Endothelial cell of umbilical vein (primary cell): ENCODE measurements at regions not wholly inside any gene's neighbourhood (a gene's known extent, or its start where the extent isn't known, plus 50 kb on each side); places are given as distances from the start of the nearest gene placed in this dataset.

Experiments
- BruUV-seq: library from RNA; stranded (reverse); fragments of 400-500 nt; replicated peaks from 2 replicates; lab custom pipeline; 2021; lab: Mats Ljungman, UMichigan
- CTCF ChIA-PET: fragments of 300-600, 350-600 bp; sonication (Branson Sonifier 250); formaldehyde crosslinking; loops from one replicate; lab custom pipeline; 2021; ENCODE audit warnings: antibody characterized with exemption, inconsistent platforms; lab: Charles Lee
- POLR2A ChIA-PET: fragments of 300-600, 350-600 bp; sonication (Branson Sonifier 250); formaldehyde crosslinking; loops from one replicate; lab custom pipeline; 2021; ENCODE audit warnings: antibody characterized with exemption, inconsistent platforms; lab: Charles Lee
- DNase-seq: peaks from one replicate; pipeline ENCODE4 v3.0.0-alpha.2; 2011; ENCODE audit warnings: low read depth, low spot score
- FAIRE-seq: peaks from 2 replicates; lab custom pipeline; 2011; peaks lifted over from hg19 to GRCh38; lab: Jason Lieb, UNC
- H2AFZ ChIP-seq: 2 replicates; pipeline ENCODE4 v1.6.0; 2012; ENCODE audit warnings: low read depth, low read length, control low read depth, inconsistent platforms
- H3K27ac ChIP-seq: 2 replicates; pipeline ENCODE4 v1.5.1; 2011; ENCODE audit warnings: low read depth, mild to moderate bottlenecking, control low read depth, low read length, moderate library complexity; ENCODE audit not compliant: insufficient read depth
- H3K27me3 ChIP-seq, 2 experiments: 2 replicates each; pipeline versions ENCODE4 v1.6.0 to v1.6.1; 2011; ENCODE audit warnings: low read length in 2 of 2, mixed read lengths in 1 of 2; ENCODE audit not compliant: control insufficient read depth in 2 of 2, insufficient read depth in 2 of 2
- H3K36me3 ChIP-seq, 2 experiments: 2 replicates in 1 of 2; 3 replicates in 1 of 2; pipeline ENCODE4 v1.5.1; 2011; ENCODE audit warnings: low read length in 2 of 2, mild to moderate bottlenecking in 1 of 2, moderate library complexity in 1 of 2; ENCODE audit not compliant: control insufficient read depth in 2 of 2, insufficient read depth in 2 of 2; ENCODE audit errors: extremely low read depth in 1 of 2
- H3K4me1 ChIP-seq: 3 replicates; pipeline ENCODE4 v1.5.1; 2011; ENCODE audit warnings: mild to moderate bottlenecking, low read length; ENCODE audit not compliant: control insufficient read depth, insufficient read depth; ENCODE audit errors: extremely low read depth
- H3K4me2 ChIP-seq: 2 replicates; pipeline ENCODE4 v1.6.1; 2011; ENCODE audit warnings: low read length, control low read depth, mixed read lengths; ENCODE audit not compliant: insufficient read depth
- H3K4me3 ChIP-seq, 3 experiments: fragments of 200-600 bp in 1 of 3; sonication (generic), shearing (Covaris generic) in 1 of 3; replicated peaks in 1 of 3; 2 replicates each; pipeline ENCODE4 v1.5.1; 2011 to 2016; ENCODE audit warnings: control low read depth in 3 of 3, low read length in 3 of 3, mild to moderate bottlenecking in 2 of 3, inconsistent platforms in 1 of 3, low read depth in 1 of 3, moderate library complexity in 1 of 3; ENCODE audit not compliant: insufficient read depth in 1 of 3
- H3K79me2 ChIP-seq: 2 replicates; pipeline ENCODE4 v1.6.0; 2012; ENCODE audit warnings: low read length, inconsistent platforms; ENCODE audit not compliant: control insufficient read depth, insufficient read depth
- H3K9ac ChIP-seq: replicated peaks from 2 replicates; pipeline ENCODE3; 2011; ENCODE audit warnings: low read length, control low read depth; ENCODE audit not compliant: insufficient read depth; ENCODE audit errors: extremely low read depth
- H3K9me1 ChIP-seq: replicated peaks from 3 replicates; pipeline ENCODE4 v1.6.0; 2011; ENCODE audit warnings: mild to moderate bottlenecking, low read length; ENCODE audit not compliant: control insufficient read depth, insufficient read depth; ENCODE audit errors: extremely low read depth
- H3K9me3 ChIP-seq: replicated peaks from 2 replicates; pipeline ENCODE4 v1.5.1; 2012; ENCODE audit warnings: low read length, inconsistent platforms; ENCODE audit not compliant: control insufficient read depth, insufficient read depth
- H4K20me1 ChIP-seq: replicated peaks from 2 replicates; pipeline ENCODE3; 2011; ENCODE audit warnings: mild to moderate bottlenecking, low read length; ENCODE audit not compliant: control insufficient read depth, insufficient read depth; ENCODE audit errors: extremely low read depth
- EZH2 ChIP-seq: IDR thresholded peaks from 2 replicates; pipeline ENCODE4 v1.6.1; 2012; ENCODE audit warnings: borderline replicate concordance, low read depth, mild to moderate bottlenecking, moderate library complexity, low read length, inconsistent platforms; ENCODE audit not compliant: severe bottlenecking
- FOS ChIP-seq: IDR thresholded peaks from 2 replicates; pipeline ENCODE4 v1.6.1; 2011; ENCODE audit warnings: mild to moderate bottlenecking, low read length, moderate library complexity, borderline replicate concordance; ENCODE audit not compliant: insufficient read depth
- GATA2 ChIP-seq: IDR thresholded peaks from 2 replicates; pipeline ENCODE4 v1.7.0; 2011; ENCODE audit warnings: low read depth, mild to moderate bottlenecking, moderate library complexity, mixed read lengths, low read length; ENCODE audit not compliant: insufficient read length, insufficient read depth
- JUN ChIP-seq: IDR thresholded peaks from 2 replicates; pipeline ENCODE4 v1.6.1; 2011; ENCODE audit warnings: borderline replicate concordance, low read depth; ENCODE audit not compliant: insufficient read length, insufficient read depth
- MYC ChIP-seq: IDR thresholded peaks from one replicate; pipeline ENCODE4 v1.6.1; 2011; ENCODE audit warnings: mild to moderate bottlenecking, low read depth, low read length
- POLR2A ChIP-seq: IDR thresholded peaks from 2 replicates; pipeline ENCODE4 v1.6.1; 2012; ENCODE audit warnings: low read depth, mild to moderate bottlenecking, control low read depth, low read length
- POLR2AphosphoS5 ChIP-seq: IDR thresholded peaks from 2 replicates; pipeline ENCODE4 v1.6.1; 2012; ENCODE audit warnings: low read depth, mild to moderate bottlenecking, control low read depth, low read length, moderate library complexity; ENCODE audit not compliant: insufficient read depth
- dilution Hi-C: fragments of 300-500 bp; cut with MboI; formaldehyde crosslinking; loops from one replicate; pipeline ENCODE4 v1.15.0; 2019; ENCODE audit warnings: low sequenced_read_pairs; ENCODE audit not compliant: extremely low pct_ligation_motif_present
- intact Hi-C: fragments of 100-400 bp; cut with micrococcal nuclease; formaldehyde crosslinking; loops from one replicate; pipeline ENCODE4 v1.10.0; 2022
- TF ChIP-seq, protein P1 (sequence below): IDR thresholded peaks from 2 replicates; pipeline ENCODE4 v1.6.1; 2011; ENCODE audit not compliant: insufficient read depth, insufficient read length
- TF ChIP-seq, protein P2 (sequence below), 2 donors: IDR thresholded peaks; 1 replicate in 1 of 2; 2 replicates in 1 of 2; pipeline ENCODE4 v1.5.1; 2011; ENCODE audit warnings: low read length in 2 of 2, mild to moderate bottlenecking in 2 of 2, moderate library complexity in 2 of 2, control low read depth in 1 of 2, inconsistent platforms in 1 of 2, low read depth in 1 of 2; ENCODE audit not compliant: insufficient read depth in 1 of 2; ENCODE audit errors: extremely low read depth in 1 of 2

DNA sequence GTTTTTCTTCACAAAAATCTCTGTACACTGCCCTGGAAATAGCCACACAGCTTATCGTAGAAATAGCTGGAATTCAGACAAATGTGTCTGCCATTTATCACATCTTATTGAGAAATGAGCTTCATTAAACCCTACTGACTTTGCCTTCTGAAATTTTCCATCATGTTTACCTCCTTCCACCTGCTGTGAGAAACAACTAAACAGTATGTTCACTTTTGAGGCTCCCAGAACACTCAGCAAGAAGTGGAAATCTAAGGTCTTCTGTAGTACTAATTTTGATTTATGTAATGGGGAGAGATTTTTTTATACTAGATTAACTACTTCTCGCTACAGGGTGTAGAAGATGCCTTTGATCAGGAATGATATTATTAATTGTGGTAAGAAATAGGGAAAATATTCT lies 268.0 kb downstream of the KCNC2 start:
- Histone ChIP-seq H3K79me2 (no peaks in the 10 kb centered on the region), H2AFZ (no peak overlapping the region), H3K9me3 (no peaks in the 10 kb centered on the region), H3K27ac (no peak overlapping the region), H3K36me3 (no peaks in the 10 kb centered on the region), H3K9me1 (no peaks in the 10 kb centered on the region), H3K4me1 (no peaks in the 10 kb centered on the region), H3K9ac (no peak overlapping the region), H3K4me3 (no peak overlapping the region), H4K20me1 (no peaks in the 10 kb centered on the region), H3K27me3 (no peaks in the 10 kb centered on the region), H3K4me2 (no peak overlapping the region)
- CTCF ChIA-PET: no interaction called here
- TF ChIP-seq EZH2 (no peak), JUN (no peak), FOS (no peak), GATA2 (no peak), POLR2A (no peak), POLR2AphosphoS5 (no peak), MYC (no peak)
- TF ChIP-seq, protein P1, sequence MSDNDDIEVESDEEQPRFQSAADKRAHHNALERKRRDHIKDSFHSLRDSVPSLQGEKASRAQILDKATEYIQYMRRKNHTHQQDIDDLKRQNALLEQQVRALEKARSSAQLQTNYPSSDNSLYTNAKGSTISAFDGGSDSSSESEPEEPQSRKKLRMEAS: no peak
- TF ChIP-seq, protein P2, sequence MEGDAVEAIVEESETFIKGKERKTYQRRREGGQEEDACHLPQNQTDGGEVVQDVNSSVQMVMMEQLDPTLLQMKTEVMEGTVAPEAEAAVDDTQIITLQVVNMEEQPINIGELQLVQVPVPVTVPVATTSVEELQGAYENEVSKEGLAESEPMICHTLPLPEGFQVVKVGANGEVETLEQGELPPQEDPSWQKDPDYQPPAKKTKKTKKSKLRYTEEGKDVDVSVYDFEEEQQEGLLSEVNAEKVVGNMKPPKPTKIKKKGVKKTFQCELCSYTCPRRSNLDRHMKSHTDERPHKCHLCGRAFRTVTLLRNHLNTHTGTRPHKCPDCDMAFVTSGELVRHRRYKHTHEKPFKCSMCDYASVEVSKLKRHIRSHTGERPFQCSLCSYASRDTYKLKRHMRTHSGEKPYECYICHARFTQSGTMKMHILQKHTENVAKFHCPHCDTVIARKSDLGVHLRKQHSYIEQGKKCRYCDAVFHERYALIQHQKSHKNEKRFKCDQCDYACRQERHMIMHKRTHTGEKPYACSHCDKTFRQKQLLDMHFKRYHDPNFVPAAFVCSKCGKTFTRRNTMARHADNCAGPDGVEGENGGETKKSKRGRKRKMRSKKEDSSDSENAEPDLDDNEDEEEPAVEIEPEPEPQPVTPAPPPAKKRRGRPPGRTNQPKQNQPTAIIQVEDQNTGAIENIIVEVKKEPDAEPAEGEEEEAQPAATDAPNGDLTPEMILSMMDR (IDR thresholded peaks at IDR 0.05; ENCODE audit: extremely low read depth in 1 of 2, insufficient read depth in 1 of 2, low read depth in 1 of 2, low read length in 2 of 2): no peak
- DNase-seq (no peak), FAIRE-seq (no peak)
- dilution Hi-C loops: no loop called here
- no TSS peak for BruUV-seq
- POLR2A ChIA-PET: no interaction called here
- intact Hi-C loops: no loop called here
